K562 (cell line): ENCODE measurements at regions not wholly inside any gene's neighbourhood (a gene's known extent, or its start where the extent isn't known, plus 50 kb on each side); places are given as distances from the start of the nearest gene placed in this dataset.

Experiments
- ATAC-seq: fragments of 200-7000 bp; cut with Tn5 transposase; 3 replicates; pipeline ENCODE4 v1.9.1; 2020; ENCODE audit warnings: moderate library complexity
- BruUV-seq: library from RNA; stranded (reverse); fragments of 400-500 nt; replicated peaks from 2 replicates; lab custom pipeline; 2021; lab: Mats Ljungman, UMichigan
- CTCF ChIA-PET: fragments of 300-600 bp; formaldehyde crosslinking; extraction: SDS; loops from one replicate; lab custom pipeline; 2021; ENCODE audit warnings: low intra/inter-chr PET ratio; lab: Yijun Ruan, JAX
- POLR2A ChIA-PET: fragments of 300-600, 350-650 bp; sonication (Branson Sonifier 250); formaldehyde crosslinking; extraction: SDS; loops from one replicate; lab custom pipeline; 2021; ENCODE audit warnings: antibody characterized with exemption, inconsistent platforms; lab: Yijun Ruan, JAX
- DNase-seq, 4 experiments: peaks; one replicate each; pipeline versions ENCODE4 v3.0.0 to v3.0.0-alpha.2; 2011 to 2018; ENCODE audit warnings: low spot score in 3 of 4, mixed read lengths in 3 of 4; ENCODE audit errors: extremely low read depth in 1 of 4
- FAIRE-seq: peaks from 2 replicates; lab custom pipeline; 2011; peaks lifted over from hg19 to GRCh38; lab: Jason Lieb, UNC
- H2AFZ ChIP-seq: 2 replicates; pipeline ENCODE4 v1.6.0; 2011; ENCODE audit warnings: low read depth, low read length, control low read depth, inconsistent platforms
- H3K27ac ChIP-seq: fragments of 200-600 bp; 3 replicates; pipeline ENCODE4 v1.8.0; 2011; ENCODE audit warnings: low read depth, mild to moderate bottlenecking, control low read depth, inconsistent platforms, low read length, moderate library complexity, mixed read lengths; ENCODE audit errors: extremely low read depth
- H3K27me3 ChIP-seq, 2 experiments: fragments of 300-600 bp in 1 of 2; 2 replicates in 1 of 2; 3 replicates in 1 of 2; pipeline versions ENCODE4 v1.6.0 to v1.8.0; 2011; ENCODE audit warnings: inconsistent platforms in 2 of 2, low read length in 2 of 2, mild to moderate bottlenecking in 1 of 2, mixed read lengths in 1 of 2, moderate library complexity in 1 of 2; ENCODE audit not compliant: control insufficient read depth in 2 of 2, insufficient read depth in 2 of 2
- H3K36me3 ChIP-seq: fragments of 300-600 bp; 3 replicates; pipeline ENCODE4 v1.8.0; 2011; ENCODE audit warnings: mild to moderate bottlenecking, low read length, inconsistent platforms; ENCODE audit not compliant: control insufficient read depth, insufficient read depth
- H3K4me1 ChIP-seq, 2 experiments: fragments of 200-600 bp in 1 of 2; replicated peaks in 1 of 2; 2 replicates in 1 of 2; 3 replicates in 1 of 2; pipeline versions ENCODE4 v1.5.1 to v1.8.0; 2011; ENCODE audit warnings: inconsistent platforms in 2 of 2, low read length in 2 of 2, mild to moderate bottlenecking in 1 of 2, mixed read lengths in 1 of 2, moderate library complexity in 1 of 2; ENCODE audit not compliant: control insufficient read depth in 2 of 2, insufficient read depth in 2 of 2
- H3K4me2 ChIP-seq: 2 replicates; pipeline ENCODE4 v1.6.1; 2011; ENCODE audit warnings: low read length, control low read depth, inconsistent platforms, mixed read lengths; ENCODE audit not compliant: insufficient read depth
- H3K4me3 ChIP-seq: fragments of 200-600 bp; sonication (generic), shearing (Covaris generic); 2 replicates; pipeline ENCODE4 v1.5.1; 2016; ENCODE audit warnings: control low read depth, inconsistent platforms
- H3K79me2 ChIP-seq: fragments of 200-600 bp; 3 replicates; pipeline ENCODE4 v1.8.0; 2011; ENCODE audit warnings: low read length, inconsistent platforms; ENCODE audit not compliant: control insufficient read depth, insufficient read depth
- H3K9ac ChIP-seq, 2 experiments: 2 replicates each; pipeline versions ENCODE4 v1.6.0 to v1.6.1; 2011; ENCODE audit warnings: low read depth in 2 of 2, low read length in 2 of 2, control low read depth in 1 of 2, inconsistent platforms in 1 of 2, mild to moderate bottlenecking in 1 of 2, mixed read lengths in 1 of 2; ENCODE audit not compliant: insufficient read depth in 1 of 2
- H3K9me1 ChIP-seq: one replicate; pipeline ENCODE4 v1.6.0; 2011; ENCODE audit warnings: inconsistent platforms, mild to moderate bottlenecking, low read length, moderate library complexity; ENCODE audit not compliant: control insufficient read depth, insufficient read depth
- H3K9me3 ChIP-seq: replicated peaks from 2 replicates; pipeline ENCODE4 v1.5.1; 2011; ENCODE audit warnings: low read depth, low read length, inconsistent platforms; ENCODE audit not compliant: control insufficient read depth, insufficient read depth
- H4K20me1 ChIP-seq: replicated peaks from 2 replicates; pipeline ENCODE4 v1.6.1; 2011; ENCODE audit warnings: low read length, inconsistent platforms, mixed read lengths; ENCODE audit not compliant: control insufficient read depth, insufficient read depth
- BCOR ChIP-seq: fragments of 450-650 bp; IDR thresholded peaks from 2 replicates; pipeline ENCODE4 v1.6.1; 2016
- DLX4 ChIP-seq: fragments of 250-450 bp; sonication (Bioruptor Pico); IDR thresholded peaks from 2 replicates; pipeline ENCODE4 v1.6.1; 2021; ENCODE audit warnings: mild to moderate bottlenecking
- FOXA1 ChIP-seq: fragments of 450-650 bp; IDR thresholded peaks from 2 replicates; pipeline ENCODE4 v1.6.1; 2016; ENCODE audit warnings: mild to moderate bottlenecking, borderline replicate concordance
- GMEB1 ChIP-seq: fragments of 250-450 bp; sonication (Bioruptor Pico); IDR thresholded peaks from 2 replicates; pipeline ENCODE4 v1.4.0; 2020; ENCODE audit warnings: mild to moderate bottlenecking
- GTF2A2 ChIP-seq: IDR thresholded peaks from 2 replicates; pipeline ENCODE4 v1.6.1; 2016; ENCODE audit warnings: mild to moderate bottlenecking, missing genetic modification characterization, missing compliant biosample characterization
- HDAC1 ChIP-seq, 2 experiments: fragments of 450-650 bp; IDR thresholded peaks; 2 replicates each; pipeline ENCODE4 v1.6.1; 2016 to 2017; ENCODE audit warnings: inconsistent platforms in 1 of 2, mild to moderate bottlenecking in 1 of 2, moderate library complexity in 1 of 2
- KLF1 ChIP-seq: fragments of 450-650 bp; IDR thresholded peaks from 2 replicates; pipeline ENCODE4 v1.6.1; 2016; ENCODE audit warnings: missing genetic modification characterization, missing compliant biosample characterization
- RBM25 ChIP-seq: fragments of 200-400 bp; formaldehyde crosslinking; IDR thresholded peaks from 2 replicates; pipeline ENCODE4 v1.6.1; 2018; ENCODE audit warnings: low read length, low read depth, moderate library complexity; ENCODE audit not compliant: severe bottlenecking
- SLC30A9 ChIP-seq: fragments of 250-450 bp; sonication (Bioruptor Pico); IDR thresholded peaks from 2 replicates; pipeline ENCODE4 v1.8.0; 2022; ENCODE audit warnings: mild to moderate bottlenecking, moderate library complexity
- SP1 ChIP-seq: sonication (generic); formaldehyde crosslinking; IDR thresholded peaks from 2 replicates; pipeline ENCODE4 v1.8.1; 2022; ENCODE audit warnings: mild to moderate bottlenecking, missing genetic modification reagents
- STAG1 ChIP-seq: sonication (generic); formaldehyde crosslinking; IDR thresholded peaks from 2 replicates; pipeline ENCODE4 v1.5.0; 2020; ENCODE audit warnings: missing genetic modification reagents, borderline replicate concordance
- TARDBP ChIP-seq: fragments of 450-650 bp; IDR thresholded peaks from 2 replicates; pipeline ENCODE4 v1.6.1; 2016
- ZBTB7A ChIP-seq: IDR thresholded peaks from 2 replicates; pipeline ENCODE4 v1.6.1; 2011; ENCODE audit warnings: low read depth, mild to moderate bottlenecking, low read length, moderate library complexity, borderline replicate concordance; ENCODE audit not compliant: control insufficient read depth
- ZBTB8A ChIP-seq: fragments of 450-650 bp; IDR thresholded peaks from 2 replicates; pipeline ENCODE4 v1.6.1; 2018; ENCODE audit warnings: mild to moderate bottlenecking, moderate library complexity; ENCODE audit not compliant: partially characterized antibody
- ZNF668 ChIP-seq: fragments of 250-450 bp; sonication (Bioruptor Pico); IDR thresholded peaks from 2 replicates; pipeline ENCODE4 v1.8.0; 2022; ENCODE audit warnings: mild to moderate bottlenecking, inconsistent platforms
- ZNF77 ChIP-seq: fragments of 250-450 bp; sonication (Bioruptor Pico); IDR thresholded peaks from 2 replicates; pipeline ENCODE4 v1.5.0; 2020
- WGBS: fragments of 100-300 bp; shearing (Covaris generic); methylation state at CpG from one replicate; pipeline ENCODE4 v1.1.6; 2016; ENCODE audit warnings: low coverage, mixed read lengths; ENCODE audit not compliant: insufficient coverage; ENCODE audit errors: missing lambda C conversion rate; 5-methylcytosine and 5-hydroxymethylcytosine counted together
- in situ Hi-C: fragments of 300-500 bp; cut with MboI; formaldehyde crosslinking; loops from 4 replicates; pipeline ENCODE4 v1.15.0; 2018; ENCODE audit warnings: inconsistent platforms, mixed read lengths
- intact Hi-C: fragments of 100-400 bp; cut with micrococcal nuclease; formaldehyde crosslinking; loops from 2 replicates; pipeline ENCODE4 v1.14.2; 2022
- TF ChIP-seq, protein P1 (sequence below): sonication (generic); formaldehyde crosslinking; IDR thresholded peaks from 2 replicates; pipeline ENCODE4 v1.8.1; 2023; ENCODE audit warnings: mild to moderate bottlenecking, missing genetic modification reagents
- TF ChIP-seq, protein P2 (sequence below): sonication (generic); formaldehyde crosslinking; IDR thresholded peaks from 2 replicates; pipeline ENCODE4 v1.8.0; 2022; ENCODE audit warnings: mild to moderate bottlenecking, low read depth, missing genetic modification reagents

DNA sequence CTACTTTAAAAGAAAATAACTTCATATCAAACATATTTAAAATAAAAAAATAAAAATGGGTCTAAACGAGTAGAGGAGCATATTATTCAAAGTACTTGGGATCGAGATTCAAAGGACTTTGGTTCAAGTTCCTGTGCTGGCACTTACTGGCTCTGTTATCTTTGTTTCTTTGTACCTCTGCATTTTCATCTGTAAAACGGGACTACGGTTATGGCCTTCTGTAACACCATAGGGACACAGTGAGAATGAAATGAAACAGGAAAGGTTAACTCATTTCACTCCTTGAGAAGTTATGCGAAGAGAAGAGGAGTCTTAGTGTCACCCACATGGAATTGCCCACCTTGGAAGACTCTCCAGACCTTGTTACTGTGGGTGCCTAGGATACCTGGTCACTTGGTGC is 379.1 kb upstream of the CCL2 start:
- ATAC-seq = no peak
- H3K9me3 ChIP-seq = no peaks in the 10 kb centered on the region
- 55% methylated on average over 5 of the region's 5 CpGs for WGBS
- ChIA-PET POLR2A (interaction anchor here (0.5 kb wide), 1 partner anchor 28 kb away, joined by 3 read pairs; no protein-coding TSS in a partner anchor), CTCF (no interaction called here)
- TF ChIP-seq ZNF77 (CRISPR knock-in tag) = 0 out of 2 replicates have a peak, but pooled peaks have one; percentile 46
- peak; percentile 71 for TF ChIP-seq BCOR
- TF ChIP-seq ZBTB7A = no peak
- no peak for TF ChIP-seq STAG1 (CRISPR knock-in tag)
- TF ChIP-seq RBM25 = peak; percentile 51
- TF ChIP-seq, protein P1, sequence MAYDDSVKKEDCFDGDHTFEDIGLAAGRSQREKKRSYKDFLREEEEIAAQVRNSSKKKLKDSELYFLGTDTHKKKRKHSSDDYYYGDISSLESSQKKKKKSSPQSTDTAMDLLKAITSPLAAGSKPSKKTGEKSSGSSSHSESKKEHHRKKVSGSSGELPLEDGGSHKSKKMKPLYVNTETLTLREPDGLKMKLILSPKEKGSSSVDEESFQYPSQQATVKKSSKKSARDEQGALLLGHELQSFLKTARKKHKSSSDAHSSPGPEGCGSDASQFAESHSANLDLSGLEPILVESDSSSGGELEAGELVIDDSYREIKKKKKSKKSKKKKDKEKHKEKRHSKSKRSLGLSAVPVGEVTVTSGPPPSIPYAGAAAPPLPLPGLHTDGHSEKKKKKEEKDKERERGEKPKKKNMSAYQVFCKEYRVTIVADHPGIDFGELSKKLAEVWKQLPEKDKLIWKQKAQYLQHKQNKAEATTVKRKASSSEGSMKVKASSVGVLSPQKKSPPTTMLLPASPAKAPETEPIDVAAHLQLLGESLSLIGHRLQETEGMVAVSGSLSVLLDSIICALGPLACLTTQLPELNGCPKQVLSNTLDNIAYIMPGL (CRISPR knock-in tag) = no peak
- TF ChIP-seq HDAC1 (IDR thresholded peaks at IDR 0.05) = no peak
- TF ChIP-seq GMEB1 (CRISPR knock-in tag) = no peak
- TF ChIP-seq GTF2A2 (tag) = no peak
- TF ChIP-seq, protein P2, sequence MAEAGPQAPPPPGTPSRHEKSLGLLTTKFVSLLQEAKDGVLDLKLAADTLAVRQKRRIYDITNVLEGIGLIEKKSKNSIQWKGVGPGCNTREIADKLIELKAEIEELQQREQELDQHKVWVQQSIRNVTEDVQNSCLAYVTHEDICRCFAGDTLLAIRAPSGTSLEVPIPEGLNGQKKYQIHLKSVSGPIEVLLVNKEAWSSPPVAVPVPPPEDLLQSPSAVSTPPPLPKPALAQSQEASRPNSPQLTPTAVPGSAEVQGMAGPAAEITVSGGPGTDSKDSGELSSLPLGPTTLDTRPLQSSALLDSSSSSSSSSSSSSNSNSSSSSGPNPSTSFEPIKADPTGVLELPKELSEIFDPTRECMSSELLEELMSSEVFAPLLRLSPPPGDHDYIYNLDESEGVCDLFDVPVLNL (CRISPR knock-in tag) = no peak
- TF ChIP-seq KLF1 = no peak
- 0 out of 2 replicates have a peak, but pooled peaks have one; percentile 48 for TF ChIP-seq ZNF668 (CRISPR knock-in tag)
- TF ChIP-seq SLC30A9 (CRISPR knock-in tag) = no peak
- TF ChIP-seq DLX4 (CRISPR knock-in tag) = no peak
- TF ChIP-seq SP1 (CRISPR knock-in tag) = no peak
- no peak for TF ChIP-seq FOXA1
- TF ChIP-seq TARDBP = no peak
- TF ChIP-seq ZBTB8A = no peak
- BruUV-seq = no TSS peak
- FAIRE-seq = no peak
- H3K36me3 ChIP-seq = no peaks in the 10 kb centered on the region
- H3K9ac ChIP-seq = no peak overlapping the region
- H3K27ac ChIP-seq = peak overlapping the region; percentile 39; the same call in 2 of the 3 replicates
- no peaks in the 10 kb centered on the region for H3K79me2 ChIP-seq
- H3K4me1 ChIP-seq = peaks cover 36 to 57% of the 10 kb centered on the region in 2 experiments
- no peaks in the 10 kb centered on the region for H3K27me3 ChIP-seq
- no peak overlapping the region for H3K4me2 ChIP-seq
- H2AFZ ChIP-seq = peak overlapping the region; percentile 53; the same call in 1 of the 2 replicates
- no peak for DNase-seq
- no peak overlapping the region for H3K4me3 ChIP-seq
- H3K9me1 ChIP-seq = no peaks in the 10 kb centered on the region
- intact Hi-C loops (loop anchor here (2.0 kb wide), 1 partner anchor 13 kb away; no protein-coding TSS in a partner anchor), in situ Hi-C loops (no loop called here)
- no peaks in the 10 kb centered on the region for H4K20me1 ChIP-seq
